Pulmonary artery endothelial cell (primary cell): ENCODE measurements at regions not wholly inside any gene's neighbourhood (a gene's known extent, or its start where the extent isn't known, plus 50 kb on each side); places are given as distances from the start of the nearest gene placed in this dataset.

Experiments
- DNase-seq: peaks from one replicate; pipeline ENCODE4 v3.0.0-alpha.2; 2011; ENCODE audit warnings: low read depth, low spot score

- no peak for DNase-seq
Measured at GRCh38 chr12:24014240-24014639, 64.8 kb upstream of the SOX5 start.

GRCh38 chr12:24012528-24012927, 63.1 kb upstream of the SOX5 start:
- no peak for DNase-seq

- DNase-seq, result no peak
Measured at GRCh38 chr12:24011927-24012507, 62.5 kb upstream of the SOX5 start.

GRCh38 chr12:24008166-24008565, 58.7 kb upstream of the SOX5 start:
- no peak for DNase-seq
